SK-N-SH treated with all-trans-retinoic acid at 6 μM for 48 hours (cell line): ENCODE measurements at regions not wholly inside any gene's neighbourhood (a gene's known extent, or its start where the extent isn't known, plus 50 kb on each side); places are given as distances from the start of the nearest gene placed in this dataset.

Source experiments
- ATAC-seq: fragments of 200-7000 bp; cut with Tn5 transposase; 3 replicates; pipeline ENCODE4 v1.9.1; 2020; ENCODE audit warnings: mild to moderate bottlenecking, moderate library complexity
- ARNTL ChIP-seq: fragments of 450-650 bp; formaldehyde crosslinking; IDR thresholded peaks from 2 replicates; pipeline ENCODE4 v1.5.0; 2020; ENCODE audit warnings: low read depth, mild to moderate bottlenecking, moderate library complexity, borderline replicate concordance
- BACH2 ChIP-seq: fragments of 250-450 bp; sonication (Bioruptor Pico); IDR thresholded peaks from 2 replicates; pipeline ENCODE4 v1.9.0; 2021; ENCODE audit warnings: mild to moderate bottlenecking, borderline replicate concordance
- ESRRG ChIP-seq: fragments of 250-450 bp; sonication (Bioruptor Pico); IDR thresholded peaks from 2 replicates; pipeline ENCODE4 v1.6.1; 2021; ENCODE audit warnings: mild to moderate bottlenecking
- GLIS3 ChIP-seq: fragments of 250-450 bp; sonication (Bioruptor Pico); IDR thresholded peaks from 2 replicates; pipeline ENCODE4 v1.5.0; 2020; ENCODE audit warnings: mild to moderate bottlenecking, moderate library complexity
- ISL1 ChIP-seq: fragments of 250-450 bp; sonication (Bioruptor Pico); IDR thresholded peaks from 2 replicates; pipeline ENCODE4 v2.1.2; 2022; ENCODE audit warnings: mild to moderate bottlenecking, moderate library complexity
- OSR1 ChIP-seq: fragments of 250-450 bp; sonication (Bioruptor Pico); IDR thresholded peaks from 2 replicates; pipeline ENCODE4 v1.8.0; 2022; ENCODE audit warnings: moderate library complexity, mild to moderate bottlenecking, inconsistent platforms
- PPARA ChIP-seq: fragments of 250-450 bp; sonication (Bioruptor Pico); IDR thresholded peaks from 2 replicates; pipeline ENCODE4 v1.5.0; 2020; ENCODE audit warnings: mild to moderate bottlenecking, borderline replicate concordance
- RARB ChIP-seq: fragments of 250-450 bp; sonication (Bioruptor Pico); IDR thresholded peaks from 2 replicates; pipeline ENCODE4 v1.8.0; 2021; ENCODE audit warnings: mild to moderate bottlenecking, moderate library complexity
- SNAI2 ChIP-seq: fragments of 250-450 bp; sonication (Bioruptor Pico); IDR thresholded peaks from 2 replicates; pipeline ENCODE4 v1.5.0; 2020; ENCODE audit warnings: mild to moderate bottlenecking, moderate library complexity
- TCF4 ChIP-seq: fragments of 250-450 bp; sonication (Bioruptor Pico); IDR thresholded peaks from 2 replicates; pipeline ENCODE4 v1.8.0; 2021; ENCODE audit warnings: mild to moderate bottlenecking, moderate library complexity, borderline replicate concordance
- ZC3H10 ChIP-seq: fragments of 250-450 bp; sonication (Bioruptor Pico); IDR thresholded peaks from 2 replicates; pipeline ENCODE4 v1.5.1; 2021; ENCODE audit warnings: mild to moderate bottlenecking, moderate library complexity
- ZFP3 ChIP-seq: fragments of 250-450 bp; sonication (Bioruptor Pico); IDR thresholded peaks from 2 replicates; pipeline ENCODE4 v1.5.0; 2020; ENCODE audit warnings: mild to moderate bottlenecking, moderate library complexity
- ZFP30 ChIP-seq: fragments of 450-650 bp; formaldehyde crosslinking; IDR thresholded peaks from 2 replicates; pipeline ENCODE4 v1.5.0; 2022; ENCODE audit warnings: mild to moderate bottlenecking, moderate library complexity
- ZNF565 ChIP-seq: fragments of 450-650 bp; formaldehyde crosslinking; conservative IDR thresholded peaks from 2 replicates; pipeline ENCODE4 v1.5.0; 2020; ENCODE audit warnings: low read depth, mild to moderate bottlenecking, moderate library complexity
- ZNF70 ChIP-seq: fragments of 450-650 bp; formaldehyde crosslinking; IDR thresholded peaks from 2 replicates; pipeline ENCODE4 v1.5.0; 2020; ENCODE audit warnings: mild to moderate bottlenecking, moderate library complexity
- ZNF8 ChIP-seq: fragments of 450-650 bp; formaldehyde crosslinking; IDR thresholded peaks from 2 replicates; pipeline ENCODE4 v1.5.0; 2020; ENCODE audit warnings: mild to moderate bottlenecking, moderate library complexity
- TF ChIP-seq, protein P1 (sequence below): fragments of 250-450 bp; sonication (Bioruptor Pico); IDR thresholded peaks from 2 replicates; pipeline ENCODE4 v1.5.0; 2020; ENCODE audit warnings: mild to moderate bottlenecking, moderate library complexity
- TF ChIP-seq, protein P2 (sequence below): fragments of 250-450 bp; sonication (Bioruptor Pico); IDR thresholded peaks from 2 replicates; pipeline ENCODE4 v1.5.1; 2021; ENCODE audit warnings: mild to moderate bottlenecking, moderate library complexity
- TF ChIP-seq, protein P3 (sequence below): fragments of 250-450 bp; sonication (Bioruptor Pico); IDR thresholded peaks from 2 replicates; pipeline ENCODE4 v1.5.1; 2020; ENCODE audit warnings: low read depth, mild to moderate bottlenecking, moderate library complexity
- TF ChIP-seq, protein P4 (sequence below): fragments of 250-450 bp; sonication (Bioruptor Pico); IDR thresholded peaks from 2 replicates; pipeline ENCODE4 v1.8.0; 2021; ENCODE audit warnings: low read depth, mild to moderate bottlenecking, moderate library complexity, borderline replicate concordance

DNA sequence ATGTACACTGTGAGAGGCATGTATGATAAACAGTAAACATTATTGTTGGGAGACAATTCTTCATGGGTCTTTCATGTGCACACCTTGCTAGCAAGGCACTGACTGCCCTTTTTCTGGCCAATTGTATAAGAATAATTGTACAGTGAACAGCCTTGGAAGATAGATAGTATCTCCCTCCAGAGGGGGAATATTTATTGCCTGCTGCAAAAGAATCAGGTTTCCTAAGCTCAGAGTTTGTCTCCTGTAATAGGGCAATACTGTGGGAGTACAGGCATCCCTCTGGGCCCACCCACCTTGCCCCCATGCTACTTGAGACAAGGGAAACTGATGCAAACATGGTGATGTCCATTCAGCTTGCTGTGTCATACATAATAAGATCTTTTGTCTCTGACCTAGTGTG, 442.2 kb downstream of the HDGFL1 start:
- no peak for ATAC-seq
- no peak for TF ChIP-seq ZNF8 (CRISPR knock-in tag)
- TF ChIP-seq ISL1 = no peak
- TF ChIP-seq GLIS3 (CRISPR knock-in tag) = no peak
- TF ChIP-seq TCF4 (CRISPR knock-in tag) = no peak
- no peak for TF ChIP-seq ZFP30 (CRISPR knock-in tag)
- TF ChIP-seq, protein P1, sequence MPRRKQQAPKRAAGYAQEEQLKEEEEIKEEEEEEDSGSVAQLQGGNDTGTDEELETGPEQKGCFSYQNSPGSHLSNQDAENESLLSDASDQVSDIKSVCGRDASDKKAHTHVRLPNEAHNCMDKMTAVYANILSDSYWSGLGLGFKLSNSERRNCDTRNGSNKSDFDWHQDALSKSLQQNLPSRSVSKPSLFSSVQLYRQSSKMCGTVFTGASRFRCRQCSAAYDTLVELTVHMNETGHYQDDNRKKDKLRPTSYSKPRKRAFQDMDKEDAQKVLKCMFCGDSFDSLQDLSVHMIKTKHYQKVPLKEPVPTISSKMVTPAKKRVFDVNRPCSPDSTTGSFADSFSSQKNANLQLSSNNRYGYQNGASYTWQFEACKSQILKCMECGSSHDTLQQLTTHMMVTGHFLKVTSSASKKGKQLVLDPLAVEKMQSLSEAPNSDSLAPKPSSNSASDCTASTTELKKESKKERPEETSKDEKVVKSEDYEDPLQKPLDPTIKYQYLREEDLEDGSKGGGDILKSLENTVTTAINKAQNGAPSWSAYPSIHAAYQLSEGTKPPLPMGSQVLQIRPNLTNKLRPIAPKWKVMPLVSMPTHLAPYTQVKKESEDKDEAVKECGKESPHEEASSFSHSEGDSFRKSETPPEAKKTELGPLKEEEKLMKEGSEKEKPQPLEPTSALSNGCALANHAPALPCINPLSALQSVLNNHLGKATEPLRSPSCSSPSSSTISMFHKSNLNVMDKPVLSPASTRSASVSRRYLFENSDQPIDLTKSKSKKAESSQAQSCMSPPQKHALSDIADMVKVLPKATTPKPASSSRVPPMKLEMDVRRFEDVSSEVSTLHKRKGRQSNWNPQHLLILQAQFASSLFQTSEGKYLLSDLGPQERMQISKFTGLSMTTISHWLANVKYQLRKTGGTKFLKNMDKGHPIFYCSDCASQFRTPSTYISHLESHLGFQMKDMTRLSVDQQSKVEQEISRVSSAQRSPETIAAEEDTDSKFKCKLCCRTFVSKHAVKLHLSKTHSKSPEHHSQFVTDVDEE (CRISPR knock-in tag) = no peak
- no peak for TF ChIP-seq ZNF565 (CRISPR knock-in tag)
- TF ChIP-seq, protein P2, sequence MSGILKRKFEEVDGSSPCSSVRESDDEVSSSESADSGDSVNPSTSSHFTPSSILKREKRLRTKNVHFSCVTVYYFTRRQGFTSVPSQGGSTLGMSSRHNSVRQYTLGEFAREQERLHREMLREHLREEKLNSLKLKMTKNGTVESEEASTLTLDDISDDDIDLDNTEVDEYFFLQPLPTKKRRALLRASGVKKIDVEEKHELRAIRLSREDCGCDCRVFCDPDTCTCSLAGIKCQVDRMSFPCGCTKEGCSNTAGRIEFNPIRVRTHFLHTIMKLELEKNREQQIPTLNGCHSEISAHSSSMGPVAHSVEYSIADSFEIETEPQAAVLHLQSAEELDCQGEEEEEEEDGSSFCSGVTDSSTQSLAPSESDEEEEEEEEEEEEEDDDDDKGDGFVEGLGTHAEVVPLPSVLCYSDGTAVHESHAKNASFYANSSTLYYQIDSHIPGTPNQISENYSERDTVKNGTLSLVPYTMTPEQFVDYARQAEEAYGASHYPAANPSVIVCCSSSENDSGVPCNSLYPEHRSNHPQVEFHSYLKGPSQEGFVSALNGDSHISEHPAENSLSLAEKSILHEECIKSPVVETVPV (CRISPR knock-in tag) = no peak
- no peak for TF ChIP-seq ESRRG
- TF ChIP-seq BACH2 (CRISPR knock-in tag) = no peak
- no peak for TF ChIP-seq ZNF70 (CRISPR knock-in tag)
- TF ChIP-seq, protein P3, sequence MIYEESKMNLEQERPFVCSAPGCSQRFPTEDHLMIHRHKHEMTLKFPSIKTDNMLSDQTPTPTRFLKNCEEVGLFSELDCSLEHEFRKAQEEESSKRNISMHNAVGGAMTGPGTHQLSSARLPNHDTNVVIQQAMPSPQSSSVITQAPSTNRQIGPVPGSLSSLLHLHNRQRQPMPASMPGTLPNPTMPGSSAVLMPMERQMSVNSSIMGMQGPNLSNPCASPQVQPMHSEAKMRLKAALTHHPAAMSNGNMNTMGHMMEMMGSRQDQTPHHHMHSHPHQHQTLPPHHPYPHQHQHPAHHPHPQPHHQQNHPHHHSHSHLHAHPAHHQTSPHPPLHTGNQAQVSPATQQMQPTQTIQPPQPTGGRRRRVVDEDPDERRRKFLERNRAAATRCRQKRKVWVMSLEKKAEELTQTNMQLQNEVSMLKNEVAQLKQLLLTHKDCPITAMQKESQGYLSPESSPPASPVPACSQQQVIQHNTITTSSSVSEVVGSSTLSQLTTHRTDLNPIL (CRISPR knock-in tag) = no peak
- no peak for TF ChIP-seq ZFP3
- no peak for TF ChIP-seq OSR1 (CRISPR knock-in tag)
- no peak for TF ChIP-seq ARNTL (CRISPR knock-in tag)
- TF ChIP-seq, all 23 proteins: peak for 0

DNA sequence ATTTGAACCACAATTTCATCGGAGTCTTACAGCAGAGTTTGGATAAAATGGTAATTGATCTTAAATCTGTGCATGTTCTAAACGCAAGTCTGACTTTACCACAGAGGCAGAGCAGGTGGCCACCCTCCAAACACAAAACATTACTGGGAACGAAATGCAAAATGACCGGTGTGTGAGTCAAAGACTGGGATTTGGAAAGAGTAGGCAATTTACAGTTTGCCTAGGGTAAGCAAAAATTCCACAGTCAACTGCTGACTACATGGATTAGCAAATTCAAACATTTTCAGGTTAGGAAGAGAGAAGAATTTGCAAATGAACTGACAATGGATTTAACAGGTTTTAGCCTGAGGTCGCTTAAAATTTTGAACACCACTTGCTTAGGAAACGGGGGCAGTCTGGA, 444.4 kb downstream of the HDGFL1 start:
- no peak for ATAC-seq
- TF ChIP-seq OSR1 (CRISPR knock-in tag) = no peak
- TF ChIP-seq TCF4 (CRISPR knock-in tag) = no peak
- TF ChIP-seq ZFP30 (CRISPR knock-in tag) = no peak
- TF ChIP-seq RARB (CRISPR knock-in tag) = no peak
- TF ChIP-seq BACH2 (CRISPR knock-in tag) = no peak
- no peak for TF ChIP-seq PPARA
- TF ChIP-seq ZNF70 (CRISPR knock-in tag) = no peak
- TF ChIP-seq, protein P1 (CRISPR knock-in tag) = no peak
- no peak for TF ChIP-seq ZNF565 (CRISPR knock-in tag)

DNA sequence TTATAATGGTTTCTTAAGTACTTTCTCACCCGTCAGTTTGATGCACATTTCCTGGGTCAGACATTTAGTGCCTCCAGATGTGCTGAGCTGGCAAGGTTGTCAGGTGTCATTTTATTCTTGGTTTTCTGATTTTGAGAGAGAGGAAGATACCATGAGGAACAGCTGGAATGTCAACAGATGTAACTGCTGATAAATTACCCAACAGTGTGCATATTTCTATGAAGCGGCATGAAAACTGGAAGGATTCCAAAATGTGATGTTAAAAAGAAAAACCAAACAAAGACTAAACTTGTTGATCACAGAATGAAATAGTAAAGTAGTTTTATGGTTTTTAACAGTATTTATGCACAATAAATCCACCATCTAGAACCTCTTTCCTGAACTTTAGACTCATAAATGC, 447.3 kb downstream of the HDGFL1 start:
- ATAC-seq = no peak
- TF ChIP-seq, protein P3 (CRISPR knock-in tag) = no peak
- TF ChIP-seq, protein P1 (CRISPR knock-in tag) = no peak
- TF ChIP-seq TCF4 (CRISPR knock-in tag) (no peak), OSR1 (CRISPR knock-in tag) (no peak), SNAI2 (CRISPR knock-in tag) (no peak), ZC3H10 (CRISPR knock-in tag) (no peak), ZNF8 (CRISPR knock-in tag) (no peak), RARB (CRISPR knock-in tag) (no peak)
- TF ChIP-seq, protein P4, sequence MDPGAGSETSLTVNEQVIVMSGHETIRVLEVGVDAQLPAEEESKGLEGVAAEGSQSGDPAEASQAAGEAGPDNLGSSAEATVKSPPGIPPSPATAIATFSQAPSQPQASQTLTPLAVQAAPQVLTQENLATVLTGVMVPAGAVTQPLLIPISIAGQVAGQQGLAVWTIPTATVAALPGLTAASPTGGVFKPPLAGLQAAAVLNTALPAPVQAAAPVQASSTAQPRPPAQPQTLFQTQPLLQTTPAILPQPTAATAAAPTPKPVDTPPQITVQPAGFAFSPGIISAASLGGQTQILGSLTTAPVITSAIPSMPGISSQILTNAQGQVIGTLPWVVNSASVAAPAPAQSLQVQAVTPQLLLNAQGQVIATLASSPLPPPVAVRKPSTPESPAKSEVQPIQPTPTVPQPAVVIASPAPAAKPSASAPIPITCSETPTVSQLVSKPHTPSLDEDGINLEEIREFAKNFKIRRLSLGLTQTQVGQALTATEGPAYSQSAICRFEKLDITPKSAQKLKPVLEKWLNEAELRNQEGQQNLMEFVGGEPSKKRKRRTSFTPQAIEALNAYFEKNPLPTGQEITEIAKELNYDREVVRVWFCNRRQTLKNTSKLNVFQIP (CRISPR knock-in tag) = no peak
- TF ChIP-seq, protein P2 (CRISPR knock-in tag) = no peak
